DND-41 (cell line): ENCODE measurements at regions not wholly inside any gene's neighbourhood (a gene's known extent, or its start where the extent isn't known, plus 50 kb on each side); places are given as distances from the start of the nearest gene placed in this dataset.
"Not testable (repeated sequence)": the region's sequence is repeated elsewhere in the genome, so short reads cannot be mapped to it uniquely, and the experiment has no call there.

Source experiments
- ATAC-seq: fragments of 200-7000 bp; cut with Tn5 transposase; 3 replicates; pipeline ENCODE4 v1.9.1; 2021; ENCODE audit warnings: low read depth; ENCODE audit not compliant: insufficient read depth
- DNase-seq: peaks from one replicate; pipeline ENCODE4 v3.0.0-alpha.2; 2020
- H2AFZ ChIP-seq: 2 replicates; pipeline ENCODE4 v1.6.0; 2012; ENCODE audit warnings: low read depth, low read length
- H3K27ac ChIP-seq: 2 replicates; pipeline ENCODE4 v1.5.1; 2012; ENCODE audit warnings: low read length, inconsistent platforms
- H3K27me3 ChIP-seq: fragments of 200-600 bp; sonication (generic); 2 replicates; pipeline ENCODE4 v1.6.0; 2012; ENCODE audit warnings: low read length, mild to moderate bottlenecking, inconsistent platforms; ENCODE audit not compliant: insufficient read depth, poor library complexity
- H3K36me3 ChIP-seq: 2 replicates; pipeline ENCODE4 v1.5.1; 2012; ENCODE audit warnings: low read length, inconsistent platforms; ENCODE audit not compliant: insufficient read depth
- H3K4me1 ChIP-seq: 2 replicates; pipeline ENCODE4 v1.5.1; 2012; ENCODE audit warnings: mild to moderate bottlenecking, low read length; ENCODE audit not compliant: insufficient read depth
- H3K4me2 ChIP-seq: 2 replicates; pipeline ENCODE4 v1.6.0; 2012; ENCODE audit warnings: mild to moderate bottlenecking, moderate library complexity, low read length, inconsistent platforms; ENCODE audit not compliant: insufficient read depth
- H3K4me3 ChIP-seq, 2 experiments: fragments of 200-600 bp in 1 of 2; shearing (Covaris generic) in 1 of 2; 2 replicates each; pipeline ENCODE4 v1.5.1; 2012 to 2016; ENCODE audit warnings: inconsistent platforms in 2 of 2, low read length in 2 of 2, mild to moderate bottlenecking in 2 of 2, low read depth in 1 of 2, moderate library complexity in 1 of 2
- H3K79me2 ChIP-seq: 2 replicates; pipeline ENCODE4 v1.6.0; 2012; ENCODE audit warnings: low read length, inconsistent platforms; ENCODE audit not compliant: insufficient read depth
- H3K9ac ChIP-seq: 2 replicates; pipeline ENCODE4 v1.6.0; 2012; ENCODE audit warnings: low read depth, mild to moderate bottlenecking, inconsistent platforms, low read length, moderate library complexity
- H3K9me3 ChIP-seq: 2 replicates; pipeline ENCODE4 v1.5.1; 2012; ENCODE audit warnings: low read length, moderate library complexity, mild to moderate bottlenecking, inconsistent platforms; ENCODE audit not compliant: insufficient read depth, severe bottlenecking
- H4K20me1 ChIP-seq: 2 replicates; pipeline ENCODE4 v1.6.0; 2012; ENCODE audit warnings: low read length; ENCODE audit not compliant: insufficient read depth
- EZH2 ChIP-seq: IDR thresholded peaks from 3 replicates; pipeline ENCODE4 v1.6.1; 2012; ENCODE audit warnings: borderline replicate concordance, low read depth, mild to moderate bottlenecking, moderate library complexity, low read length, inconsistent platforms; ENCODE audit not compliant: severe bottlenecking
- TF ChIP-seq, protein P1 (sequence below): IDR thresholded peaks from 2 replicates; pipeline ENCODE4 v1.5.1; 2012; ENCODE audit warnings: borderline replicate concordance, low read length, moderate library complexity, mild to moderate bottlenecking; ENCODE audit not compliant: poor library complexity, severe bottlenecking; ENCODE audit errors: extremely low read depth

GRCh38 chr3:18189282-18190050, 235.7 kb downstream of the SATB1 start:
- no peak overlapping the region for H3K4me3 ChIP-seq
- no peaks in the 10 kb centered on the region for H3K79me2 ChIP-seq
- no peaks in the 10 kb centered on the region for H3K9me3 ChIP-seq
- no peak overlapping the region for H3K9ac ChIP-seq
- H2AFZ ChIP-seq = 0 out of 2 replicates have a peak overlapping the region, but pooled peaks have one; percentile 35
- DNase-seq (peak; percentile 24), ATAC-seq (peak; percentile 87)
- no peaks in the 10 kb centered on the region for H3K36me3 ChIP-seq
- H3K27me3 ChIP-seq = no peaks in the 10 kb centered on the region
- peak overlapping the region; percentile 37 for H3K27ac ChIP-seq
- peaks cover 24% of the 10 kb centered on the region for H3K4me1 ChIP-seq
- TF ChIP-seq EZH2 = no peak
- TF ChIP-seq, protein P1, sequence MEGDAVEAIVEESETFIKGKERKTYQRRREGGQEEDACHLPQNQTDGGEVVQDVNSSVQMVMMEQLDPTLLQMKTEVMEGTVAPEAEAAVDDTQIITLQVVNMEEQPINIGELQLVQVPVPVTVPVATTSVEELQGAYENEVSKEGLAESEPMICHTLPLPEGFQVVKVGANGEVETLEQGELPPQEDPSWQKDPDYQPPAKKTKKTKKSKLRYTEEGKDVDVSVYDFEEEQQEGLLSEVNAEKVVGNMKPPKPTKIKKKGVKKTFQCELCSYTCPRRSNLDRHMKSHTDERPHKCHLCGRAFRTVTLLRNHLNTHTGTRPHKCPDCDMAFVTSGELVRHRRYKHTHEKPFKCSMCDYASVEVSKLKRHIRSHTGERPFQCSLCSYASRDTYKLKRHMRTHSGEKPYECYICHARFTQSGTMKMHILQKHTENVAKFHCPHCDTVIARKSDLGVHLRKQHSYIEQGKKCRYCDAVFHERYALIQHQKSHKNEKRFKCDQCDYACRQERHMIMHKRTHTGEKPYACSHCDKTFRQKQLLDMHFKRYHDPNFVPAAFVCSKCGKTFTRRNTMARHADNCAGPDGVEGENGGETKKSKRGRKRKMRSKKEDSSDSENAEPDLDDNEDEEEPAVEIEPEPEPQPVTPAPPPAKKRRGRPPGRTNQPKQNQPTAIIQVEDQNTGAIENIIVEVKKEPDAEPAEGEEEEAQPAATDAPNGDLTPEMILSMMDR = no peak
- H3K4me2 ChIP-seq = peak overlapping the region; percentile 48
- H4K20me1 ChIP-seq = no peaks in the 10 kb centered on the region

- TF ChIP-seq, protein P1 = no peak
- TF ChIP-seq EZH2 = no peak
- Histone ChIP-seq H3K9me3 (no peaks in the 10 kb centered on the region), H3K4me2 (no peak overlapping the region), H3K4me1 (peaks cover 24% of the 10 kb centered on the region), H3K36me3 (no peaks in the 10 kb centered on the region), H4K20me1 (no peaks in the 10 kb centered on the region), H3K9ac (no peak overlapping the region), H3K27ac (no peak overlapping the region; the same call in 1 of the 2 replicates), H3K27me3 (no peaks in the 10 kb centered on the region), H3K4me3 (no peak overlapping the region), H3K79me2 (no peaks in the 10 kb centered on the region), H2AFZ (no peak overlapping the region)
- ATAC-seq (no peak), DNase-seq (no peak)
Measured at GRCh38 chr3:18188491-18188890, 236.6 kb downstream of the SATB1 start.

- no peak for ATAC-seq
- no peaks in the 10 kb centered on the region for H4K20me1 ChIP-seq
Measured at GRCh38 chr3:18185624-18186023, 239.5 kb downstream of the SATB1 start.

GRCh38 chr3:18182923-18183322, 242.2 kb downstream of the SATB1 start:
- H3K9ac ChIP-seq, H3K4me2 ChIP-seq, DNase-seq, H3K36me3 ChIP-seq, H3K4me3 ChIP-seq, ATAC-seq, H3K27me3 ChIP-seq, H3K9me3 ChIP-seq, H3K27ac ChIP-seq, H3K4me1 ChIP-seq, H2AFZ ChIP-seq, H3K79me2 ChIP-seq, H4K20me1 ChIP-seq: not testable (repeated sequence)

More at GRCh38 chr3:18185624-18186023, 239.5 kb downstream of the SATB1 start:
- Histone ChIP-seq H3K9ac (no peak overlapping the region), H3K27me3 (no peaks in the 10 kb centered on the region), H3K9me3 (no peaks in the 10 kb centered on the region), H2AFZ (no peak overlapping the region), H3K36me3 (no peaks in the 10 kb centered on the region), H3K4me2 (no peak overlapping the region), H3K4me3 (no peak overlapping the region), H3K4me1 (peaks cover 18% of the 10 kb centered on the region), H3K79me2 (no peaks in the 10 kb centered on the region), H3K27ac (no peak overlapping the region)
- TF ChIP-seq, protein P1 = no peak
- TF ChIP-seq EZH2 = no peak
- DNase-seq = no peak
